Thoracic aorta (tissue), 2 donors: ENCODE measurements at regions not wholly inside any gene's neighbourhood (a gene's known extent, or its start where the extent isn't known, plus 50 kb on each side); places are given as distances from the start of the nearest gene placed in this dataset.

ENCODE experiments used
- ATAC-seq: fragments of 150-250 bp; one replicate; pipeline ENCODE4 v1.8.0; 2017; ENCODE audit warnings: low read depth; ENCODE audit not compliant: insufficient number of reproducible peaks, low FRiP score
- DNase-seq: peaks from one replicate; pipeline ENCODE4 v3.0.0-alpha.2; 2020; ENCODE audit warnings: low spot score
- H3K27ac ChIP-seq, 2 donors: fragments of 200-600 bp; sonication (generic); 1 replicate in 1 of 2; 2 replicates in 1 of 2; pipeline ENCODE4 v1.5.1; 2016; ENCODE audit warnings: mild to moderate bottlenecking in 2 of 2, moderate library complexity in 2 of 2
- H3K27me3 ChIP-seq: fragments of 200-600 bp; sonication (generic); replicated peaks from 2 replicates; pipeline ENCODE4 v1.6.0; 2016; ENCODE audit warnings: mild to moderate bottlenecking; ENCODE audit not compliant: insufficient read depth
- H3K36me3 ChIP-seq: fragments of 200-600 bp; sonication (generic); one replicate; pipeline ENCODE4 v1.5.1; 2016
- H3K4me1 ChIP-seq, 2 donors: fragments of 200-600 bp; sonication (generic); 1 replicate in 1 of 2; 2 replicates in 1 of 2; pipeline versions ENCODE4 v1.5.1 to v1.6.0; 2016; ENCODE audit warnings: low read depth in 2 of 2, mild to moderate bottlenecking in 1 of 2; ENCODE audit not compliant: control insufficient read depth in 1 of 2
- H3K4me3 ChIP-seq: fragments of 200-600 bp; sonication (generic); 2 replicates; pipeline ENCODE4 v1.5.1; 2016; ENCODE audit warnings: mild to moderate bottlenecking
- H3K9me3 ChIP-seq: fragments of 200-600 bp; sonication (generic); 2 replicates; pipeline ENCODE4 v1.5.1; 2016
- TF ChIP-seq, protein P1 (sequence below): fragments of 200-600 bp; sonication (generic); IDR thresholded peaks from one replicate; pipeline ENCODE4 v1.5.1; 2019; ENCODE audit warnings: antibody characterized with exemption

DNA sequence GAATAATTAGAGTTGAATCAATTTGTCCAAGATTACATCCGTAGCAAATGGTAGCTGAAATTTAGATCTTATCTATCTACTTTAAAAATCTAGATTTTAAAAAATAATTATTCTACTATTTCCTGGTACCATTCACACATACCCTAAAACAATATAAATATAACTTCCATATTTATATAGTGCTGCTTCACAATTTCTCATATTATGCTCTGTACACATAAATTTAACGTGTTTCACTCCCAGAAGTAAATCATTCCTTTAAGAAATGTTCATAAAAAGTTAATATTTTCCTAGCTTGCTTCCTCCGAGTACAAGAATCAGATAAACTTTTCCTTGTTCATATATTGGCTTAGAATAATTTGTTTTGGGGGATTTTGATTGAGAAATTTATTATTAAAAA is 857.0 kb upstream of the SPRY2 start:
- DNase-seq, result no peak
- Histone ChIP-seq H3K9me3 (no peaks in the 10 kb centered on the region), H3K27me3 (no peaks in the 10 kb centered on the region), H3K4me1 (no peaks in the 10 kb centered on the region), H3K36me3 (no peaks in the 10 kb centered on the region), H3K4me3 (no peak overlapping the region), H3K27ac (no peak overlapping the region)
- TF ChIP-seq, protein P1, sequence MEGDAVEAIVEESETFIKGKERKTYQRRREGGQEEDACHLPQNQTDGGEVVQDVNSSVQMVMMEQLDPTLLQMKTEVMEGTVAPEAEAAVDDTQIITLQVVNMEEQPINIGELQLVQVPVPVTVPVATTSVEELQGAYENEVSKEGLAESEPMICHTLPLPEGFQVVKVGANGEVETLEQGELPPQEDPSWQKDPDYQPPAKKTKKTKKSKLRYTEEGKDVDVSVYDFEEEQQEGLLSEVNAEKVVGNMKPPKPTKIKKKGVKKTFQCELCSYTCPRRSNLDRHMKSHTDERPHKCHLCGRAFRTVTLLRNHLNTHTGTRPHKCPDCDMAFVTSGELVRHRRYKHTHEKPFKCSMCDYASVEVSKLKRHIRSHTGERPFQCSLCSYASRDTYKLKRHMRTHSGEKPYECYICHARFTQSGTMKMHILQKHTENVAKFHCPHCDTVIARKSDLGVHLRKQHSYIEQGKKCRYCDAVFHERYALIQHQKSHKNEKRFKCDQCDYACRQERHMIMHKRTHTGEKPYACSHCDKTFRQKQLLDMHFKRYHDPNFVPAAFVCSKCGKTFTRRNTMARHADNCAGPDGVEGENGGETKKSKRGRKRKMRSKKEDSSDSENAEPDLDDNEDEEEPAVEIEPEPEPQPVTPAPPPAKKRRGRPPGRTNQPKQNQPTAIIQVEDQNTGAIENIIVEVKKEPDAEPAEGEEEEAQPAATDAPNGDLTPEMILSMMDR, result no peak
- ATAC-seq, result no peak

DNA sequence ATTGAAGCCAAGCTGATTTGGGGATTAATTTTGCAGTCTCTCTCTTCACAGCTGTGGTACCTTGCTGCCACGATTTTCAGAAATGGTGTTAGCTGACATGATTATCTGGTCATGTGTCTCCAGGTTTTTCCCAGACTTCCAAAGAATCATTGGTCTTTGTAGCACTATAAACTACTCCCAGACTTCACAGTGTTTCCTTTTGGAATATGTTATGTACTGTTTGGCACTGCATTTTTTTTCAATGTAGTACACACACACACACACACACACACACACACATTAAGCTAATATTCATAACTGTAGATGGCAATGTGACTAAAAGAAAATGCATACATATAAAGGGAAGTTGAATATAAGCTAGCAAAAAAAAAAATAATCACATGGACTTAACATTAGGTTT is 856.6 kb upstream of the SPRY2 start:
- H3K27ac ChIP-seq, result no peak overlapping the region
- H3K4me3 ChIP-seq, result no peak overlapping the region
- H3K9me3 ChIP-seq, result no peaks in the 10 kb centered on the region
- TF ChIP-seq, protein P1, result no peak
- no peaks in the 10 kb centered on the region for H3K4me1 ChIP-seq
- H3K36me3 ChIP-seq, result no peaks in the 10 kb centered on the region
- H3K27me3 ChIP-seq, result no peaks in the 10 kb centered on the region
- DNase-seq (no peak), ATAC-seq (no peak)

DNA sequence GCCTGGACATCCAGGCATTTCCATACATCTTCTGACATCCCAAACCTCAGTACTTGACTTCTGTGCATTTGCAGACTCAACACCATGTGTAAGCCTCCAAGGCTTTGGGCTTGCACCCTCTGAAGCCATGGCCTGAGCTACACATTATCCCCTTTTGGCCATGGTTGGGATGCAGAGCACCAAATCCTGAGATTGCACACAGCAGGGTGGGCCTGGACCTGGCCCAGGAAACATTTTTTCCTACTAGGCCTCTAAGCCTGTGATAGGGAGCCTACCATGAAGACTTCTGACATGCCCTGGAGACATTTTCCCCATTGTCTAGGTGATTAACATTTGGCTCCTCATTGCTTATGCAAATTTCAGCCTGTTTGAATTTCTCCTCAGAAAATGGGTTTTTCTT is 853.4 kb upstream of the SPRY2 start:
- Histone ChIP-seq H3K36me3 (no peaks in the 10 kb centered on the region), H3K9me3 (no peaks in the 10 kb centered on the region), H3K4me3 (no peak overlapping the region), H3K27me3 (no peaks in the 10 kb centered on the region), H3K4me1 (no peaks in the 10 kb centered on the region), H3K27ac (no peak overlapping the region)
- no peak for DNase-seq
- TF ChIP-seq, protein P1, result no peak
- no peak for ATAC-seq

DNA sequence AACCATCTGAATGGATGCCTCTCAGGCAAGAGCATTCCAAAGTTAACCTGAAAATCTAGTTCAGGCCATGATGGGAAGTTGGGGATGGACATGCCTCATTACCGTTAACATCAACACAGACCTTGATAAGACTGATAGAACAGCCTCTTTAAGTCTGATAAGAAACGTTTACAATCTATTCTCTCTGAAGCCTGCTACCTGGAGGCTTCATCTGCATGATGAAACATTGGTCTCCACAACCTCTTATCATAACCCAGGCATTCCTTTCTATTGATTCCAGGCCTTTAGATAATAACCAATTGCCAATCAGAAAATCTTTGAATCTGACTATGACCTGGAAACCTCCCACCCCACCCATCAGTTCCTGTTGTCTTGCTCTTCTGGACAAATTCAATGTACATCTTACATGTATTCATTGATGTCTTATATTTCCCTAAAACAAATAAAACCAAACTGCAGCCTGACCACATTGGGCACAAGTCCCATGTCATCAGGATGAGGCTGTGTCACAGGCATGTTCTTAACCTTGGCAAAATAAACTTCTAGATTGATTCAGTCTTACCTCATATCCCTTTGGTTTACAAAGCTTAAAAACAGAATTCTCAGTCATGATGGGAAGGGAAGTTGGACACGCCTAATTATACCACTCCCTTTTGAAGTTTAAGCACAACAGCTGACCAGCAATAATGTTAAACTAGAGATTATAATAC is 843.8 kb upstream of the SPRY2 start:
- H3K27me3 ChIP-seq, result no peaks in the 10 kb centered on the region
- no peak for ATAC-seq
- H3K9me3 ChIP-seq, result no peaks in the 10 kb centered on the region
- TF ChIP-seq, protein P1, result no peak
- H3K4me1 ChIP-seq, result no peaks in the 10 kb centered on the region
- H3K27ac ChIP-seq, result no peak overlapping the region
- DNase-seq, result no peak
- H3K4me3 ChIP-seq, result no peak overlapping the region
- H3K36me3 ChIP-seq, result no peaks in the 10 kb centered on the region

DNA sequence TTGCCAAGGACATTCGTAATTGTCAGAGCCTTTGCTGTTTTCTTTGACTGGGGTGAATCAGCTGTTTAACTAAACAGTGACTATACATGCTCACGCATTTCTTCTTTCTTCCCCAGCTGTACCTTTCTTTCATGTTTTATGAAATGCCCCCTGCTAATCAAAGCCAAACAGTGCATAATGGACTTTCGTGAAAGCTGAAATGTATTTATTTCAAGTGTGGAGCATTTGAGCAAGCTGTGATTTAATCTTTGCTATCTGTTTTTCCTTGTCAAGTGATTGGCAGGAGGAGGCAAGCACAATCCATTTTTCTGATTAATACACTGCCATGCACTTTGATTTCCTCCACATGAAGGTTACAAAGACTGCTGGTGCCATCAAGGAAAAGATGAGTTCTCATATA is 831.7 kb upstream of the SPRY2 start:
- TF ChIP-seq, protein P1, result no peak
- H3K27ac ChIP-seq, result no peak overlapping the region
- H3K36me3 ChIP-seq, result no peaks in the 10 kb centered on the region
- ATAC-seq (no peak), DNase-seq (no peak)
- H3K9me3 ChIP-seq, result no peaks in the 10 kb centered on the region
- H3K4me3 ChIP-seq, result no peak overlapping the region
- H3K27me3 ChIP-seq, result no peaks in the 10 kb centered on the region
- no peaks in the 10 kb centered on the region for H3K4me1 ChIP-seq
